H1 (cell line): ENCODE measurements at regions not wholly inside any gene's neighbourhood (a gene's known extent, or its start where the extent isn't known, plus 50 kb on each side); places are given as distances from the start of the nearest gene placed in this dataset.

Source experiments
- SIN3A ChIP-seq, 2 experiments: IDR thresholded peaks in 1 of 2; conservative IDR thresholded peaks in 1 of 2; 2 replicates each; pipeline ENCODE4 v1.6.1; 2011 to 2012; ENCODE audit warnings: low read length in 2 of 2, improper control_type of control experiment in 1 of 2, low read depth in 1 of 2, mild to moderate bottlenecking in 1 of 2

- TF ChIP-seq SIN3A (conservative IDR thresholded peaks at IDR 0.05 in 1 of 2, IDR thresholded peaks at IDR 0.05 in 1 of 2; ENCODE audit: low read depth in 1 of 2, low read length in 2 of 2), result no peak
- TF ChIP-seq, all 59 proteins: peak for 0
Measured at GRCh38 chr18:44509048-44509447, 171.6 kb upstream of the SETBP1 start (continued).
